Endothelial cell of umbilical vein (primary cell): ENCODE measurements at regions not wholly inside any gene's neighbourhood (a gene's known extent, or its start where the extent isn't known, plus 50 kb on each side); places are given as distances from the start of the nearest gene placed in this dataset.

Experiments used
- BruUV-seq: library from RNA; stranded (reverse); fragments of 400-500 nt; replicated peaks from 2 replicates; lab custom pipeline; 2021; lab: Mats Ljungman, UMichigan
- CTCF ChIA-PET: fragments of 300-600, 350-600 bp; sonication (Branson Sonifier 250); formaldehyde crosslinking; loops from one replicate; lab custom pipeline; 2021; ENCODE audit warnings: antibody characterized with exemption, inconsistent platforms; lab: Charles Lee
- POLR2A ChIA-PET: fragments of 300-600, 350-600 bp; sonication (Branson Sonifier 250); formaldehyde crosslinking; loops from one replicate; lab custom pipeline; 2021; ENCODE audit warnings: antibody characterized with exemption, inconsistent platforms; lab: Charles Lee
- DNase-seq: peaks from one replicate; pipeline ENCODE4 v3.0.0-alpha.2; 2011; ENCODE audit warnings: low read depth, low spot score
- FAIRE-seq: peaks from 2 replicates; lab custom pipeline; 2011; peaks lifted over from hg19 to GRCh38; lab: Jason Lieb, UNC
- H2AFZ ChIP-seq: 2 replicates; pipeline ENCODE4 v1.6.0; 2012; ENCODE audit warnings: low read depth, low read length, control low read depth, inconsistent platforms
- H3K27ac ChIP-seq: 2 replicates; pipeline ENCODE4 v1.5.1; 2011; ENCODE audit warnings: low read depth, mild to moderate bottlenecking, control low read depth, low read length, moderate library complexity; ENCODE audit not compliant: insufficient read depth
- H3K27me3 ChIP-seq, 2 experiments: 2 replicates each; pipeline versions ENCODE4 v1.6.0 to v1.6.1; 2011; ENCODE audit warnings: low read length in 2 of 2, mixed read lengths in 1 of 2; ENCODE audit not compliant: control insufficient read depth in 2 of 2, insufficient read depth in 2 of 2
- H3K36me3 ChIP-seq, 2 experiments: 2 replicates in 1 of 2; 3 replicates in 1 of 2; pipeline ENCODE4 v1.5.1; 2011; ENCODE audit warnings: low read length in 2 of 2, mild to moderate bottlenecking in 1 of 2, moderate library complexity in 1 of 2; ENCODE audit not compliant: control insufficient read depth in 2 of 2, insufficient read depth in 2 of 2; ENCODE audit errors: extremely low read depth in 1 of 2
- H3K4me1 ChIP-seq: 3 replicates; pipeline ENCODE4 v1.5.1; 2011; ENCODE audit warnings: mild to moderate bottlenecking, low read length; ENCODE audit not compliant: control insufficient read depth, insufficient read depth; ENCODE audit errors: extremely low read depth
- H3K4me2 ChIP-seq: 2 replicates; pipeline ENCODE4 v1.6.1; 2011; ENCODE audit warnings: low read length, control low read depth, mixed read lengths; ENCODE audit not compliant: insufficient read depth
- H3K4me3 ChIP-seq, 3 experiments: fragments of 200-600 bp in 1 of 3; sonication (generic), shearing (Covaris generic) in 1 of 3; replicated peaks in 1 of 3; 2 replicates each; pipeline ENCODE4 v1.5.1; 2011 to 2016; ENCODE audit warnings: control low read depth in 3 of 3, low read length in 3 of 3, mild to moderate bottlenecking in 2 of 3, inconsistent platforms in 1 of 3, low read depth in 1 of 3, moderate library complexity in 1 of 3; ENCODE audit not compliant: insufficient read depth in 1 of 3
- H3K79me2 ChIP-seq: 2 replicates; pipeline ENCODE4 v1.6.0; 2012; ENCODE audit warnings: low read length, inconsistent platforms; ENCODE audit not compliant: control insufficient read depth, insufficient read depth
- H3K9ac ChIP-seq: replicated peaks from 2 replicates; pipeline ENCODE3; 2011; ENCODE audit warnings: low read length, control low read depth; ENCODE audit not compliant: insufficient read depth; ENCODE audit errors: extremely low read depth
- H3K9me1 ChIP-seq: replicated peaks from 3 replicates; pipeline ENCODE4 v1.6.0; 2011; ENCODE audit warnings: mild to moderate bottlenecking, low read length; ENCODE audit not compliant: control insufficient read depth, insufficient read depth; ENCODE audit errors: extremely low read depth
- H3K9me3 ChIP-seq: replicated peaks from 2 replicates; pipeline ENCODE4 v1.5.1; 2012; ENCODE audit warnings: low read length, inconsistent platforms; ENCODE audit not compliant: control insufficient read depth, insufficient read depth
- H4K20me1 ChIP-seq: replicated peaks from 2 replicates; pipeline ENCODE3; 2011; ENCODE audit warnings: mild to moderate bottlenecking, low read length; ENCODE audit not compliant: control insufficient read depth, insufficient read depth; ENCODE audit errors: extremely low read depth
- CTCF ChIP-seq, 2 donors: IDR thresholded peaks; 1 replicate in 1 of 2; 2 replicates in 1 of 2; pipeline ENCODE4 v1.5.1; 2011; ENCODE audit warnings: low read length in 2 of 2, mild to moderate bottlenecking in 2 of 2, moderate library complexity in 2 of 2, control low read depth in 1 of 2, inconsistent platforms in 1 of 2, low read depth in 1 of 2; ENCODE audit not compliant: insufficient read depth in 1 of 2; ENCODE audit errors: extremely low read depth in 1 of 2
- EZH2 ChIP-seq: IDR thresholded peaks from 2 replicates; pipeline ENCODE4 v1.6.1; 2012; ENCODE audit warnings: borderline replicate concordance, low read depth, mild to moderate bottlenecking, moderate library complexity, low read length, inconsistent platforms; ENCODE audit not compliant: severe bottlenecking
- FOS ChIP-seq: IDR thresholded peaks from 2 replicates; pipeline ENCODE4 v1.6.1; 2011; ENCODE audit warnings: mild to moderate bottlenecking, low read length, moderate library complexity, borderline replicate concordance; ENCODE audit not compliant: insufficient read depth
- GATA2 ChIP-seq: IDR thresholded peaks from 2 replicates; pipeline ENCODE4 v1.7.0; 2011; ENCODE audit warnings: low read depth, mild to moderate bottlenecking, moderate library complexity, mixed read lengths, low read length; ENCODE audit not compliant: insufficient read length, insufficient read depth
- JUN ChIP-seq: IDR thresholded peaks from 2 replicates; pipeline ENCODE4 v1.6.1; 2011; ENCODE audit warnings: borderline replicate concordance, low read depth; ENCODE audit not compliant: insufficient read length, insufficient read depth
- MAX ChIP-seq: IDR thresholded peaks from 2 replicates; pipeline ENCODE4 v1.6.1; 2011; ENCODE audit not compliant: insufficient read depth, insufficient read length
- MYC ChIP-seq: IDR thresholded peaks from one replicate; pipeline ENCODE4 v1.6.1; 2011; ENCODE audit warnings: mild to moderate bottlenecking, low read depth, low read length
- POLR2A ChIP-seq: IDR thresholded peaks from 2 replicates; pipeline ENCODE4 v1.6.1; 2012; ENCODE audit warnings: low read depth, mild to moderate bottlenecking, control low read depth, low read length
- dilution Hi-C: fragments of 300-500 bp; cut with MboI; formaldehyde crosslinking; loops from one replicate; pipeline ENCODE4 v1.15.0; 2019; ENCODE audit warnings: low sequenced_read_pairs; ENCODE audit not compliant: extremely low pct_ligation_motif_present
- intact Hi-C: fragments of 100-400 bp; cut with micrococcal nuclease; formaldehyde crosslinking; loops from one replicate; pipeline ENCODE4 v1.10.0; 2022

GRCh38 chr3:194201953-194202666 lies 66.2 kb downstream of the HES1 start:
- POLR2A ChIA-PET, result no interaction called here

More at GRCh38 chr3:194201953-194202666, 66.2 kb downstream of the HES1 start:
- Histone ChIP-seq H3K27ac (no peak overlapping the region), H3K27me3 (peaks cover 0 to 2% of the 10 kb centered on the region in 2 experiments), H3K4me1 (peaks cover 17% of the 10 kb centered on the region), H2AFZ (no peak overlapping the region), H3K9me1 (no peaks in the 10 kb centered on the region), H3K9me3 (no peaks in the 10 kb centered on the region), H3K36me3 (no peaks in the 10 kb centered on the region), H4K20me1 (no peaks in the 10 kb centered on the region), H3K9ac (no peak overlapping the region), H3K4me3 (no peak overlapping the region), H3K4me2 (no peak overlapping the region), H3K79me2 (no peaks in the 10 kb centered on the region)
- DNase-seq (no peak), FAIRE-seq (no peak)
- BruUV-seq, result no TSS peak
- CTCF ChIA-PET, result interaction anchor here (1.1 kb wide), 1 partner anchor 10 kb away, joined by 3 read pairs; no protein-coding TSS in a partner anchor
- dilution Hi-C loops (no loop called here), intact Hi-C loops (no loop called here)
- TF ChIP-seq GATA2 (no peak), MYC (no peak), CTCF (IDR thresholded peaks at IDR 0.05; ENCODE audit: extremely low read depth in 1 of 2, insufficient read depth in 1 of 2, low read depth in 1 of 2, low read length in 2 of 2) (no peak), EZH2 (no peak), JUN (no peak), MAX (no peak), POLR2A (no peak), FOS (no peak)
